ENCODE measurements at regions not wholly inside any gene's neighbourhood (a gene's known extent, or its start where the extent isn't known, plus 50 kb on each side); places are given as distances from the start of the nearest gene placed in this dataset.

GRCh38 chr21:23455676-23456075, 2151.6 kb downstream of the MRPL39 start (continued):
- TF ChIP-seq CTCF (IDR thresholded peaks at IDR 0.05) (no peak), PHF8 (IDR thresholded peaks at IDR 0.05; ENCODE audit: borderline replicate concordance, low read depth) (no peak), CHD2 (IDR thresholded peaks at IDR 0.05; ENCODE audit: low read length, partially characterized antibody) (no peak)

DNA sequence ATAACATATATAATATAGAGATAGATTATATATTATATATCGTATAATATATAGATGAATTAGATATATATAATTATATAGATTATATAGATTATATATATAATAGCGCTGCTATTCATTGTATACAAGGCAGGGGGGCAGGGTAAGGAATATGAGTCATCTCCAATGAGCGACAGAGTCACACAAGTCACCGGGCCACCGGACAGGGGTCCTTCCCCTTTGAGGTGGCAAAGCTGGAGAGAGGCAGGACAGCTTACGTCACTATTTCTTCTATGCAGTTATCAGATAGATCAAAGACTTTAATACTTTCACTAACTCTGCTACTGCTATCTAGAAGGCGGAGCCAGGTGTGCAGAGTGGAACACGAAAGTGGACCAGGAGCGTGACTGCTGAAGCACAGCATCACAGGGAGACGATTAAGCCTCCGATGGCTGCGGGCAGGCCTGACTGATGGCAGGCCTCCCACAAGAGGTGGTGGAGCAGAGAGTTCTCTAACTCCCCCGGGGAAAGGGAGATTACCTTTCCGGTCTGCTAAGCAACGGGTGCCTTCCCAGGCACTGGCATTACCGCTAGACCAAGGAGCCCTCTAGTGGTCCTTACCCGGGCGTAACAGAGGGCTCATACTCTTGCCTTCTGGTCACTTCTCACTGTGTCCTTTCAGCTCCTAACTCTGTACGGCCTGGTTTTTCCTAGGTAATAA, 2154.7 kb downstream of the MRPL39 start:
- ATAC-seq (no peak), DNase-seq (ENCODE audit: low read depth in 1 of 2, low spot score in 1 of 2) (no peak), FAIRE-seq (no peak)
- Histone ChIP-seq H3K4me2 (no peak overlapping the region), H3K4me3 (no peak overlapping the region), H3K9me3 (no peaks in the 10 kb centered on the region), H3K4me1 (no peaks in the 10 kb centered on the region), H3K27ac (no peak overlapping the region)
- WGBS (ENCODE audit: missing lambda C conversion rate) = 12% methylated on average over 15 of the region's 19 CpGs
- POLR2A ChIA-PET = no interaction called here
- CTCF ChIA-PET = no interaction called here
- TF ChIP-seq CBX2 (IDR thresholded peaks at IDR 0.05; ENCODE audit: borderline replicate concordance, low read depth) = no peak
- no peak for TF ChIP-seq KDM1A (IDR thresholded peaks at IDR 0.05; ENCODE audit: low read depth)

DNA sequence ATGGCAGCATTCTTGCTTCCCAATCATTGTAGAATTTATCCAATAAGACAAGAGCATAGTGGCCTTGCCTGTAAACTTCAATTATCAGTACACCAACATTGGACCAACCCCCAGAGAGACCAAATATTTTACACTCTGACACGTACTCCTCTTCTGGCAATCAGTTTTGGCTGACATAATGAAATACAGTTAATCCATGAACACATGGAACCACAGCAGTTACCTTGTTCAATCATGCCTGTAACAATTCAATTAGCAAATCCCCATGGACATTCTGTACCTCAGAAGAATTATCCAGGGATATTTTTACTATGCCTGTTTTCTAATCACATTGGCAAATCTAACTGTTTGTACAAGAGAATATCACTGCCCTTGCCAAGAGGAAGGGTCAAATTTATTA, 2162.0 kb downstream of the MRPL39 start:
- H3K4me3 ChIP-seq = no peak overlapping the region
- no peak for TF ChIP-seq SMC3 (IDR thresholded peaks at IDR 0.05)
- ChIA-PET CTCF (no interaction called here), POLR2A (no interaction called here)
- FAIRE-seq (no peak), DNase-seq (ENCODE audit: low read depth in 1 of 2, low spot score in 1 of 2) (no peak), ATAC-seq (no peak)
- no peak overlapping the region for H3K27ac ChIP-seq
- no peaks in the 10 kb centered on the region for H3K9me3 ChIP-seq
- no peak overlapping the region for H3K4me2 ChIP-seq
- WGBS (ENCODE audit: missing lambda C conversion rate) = 0% methylated on average over 1 of the region's 1 CpG
- H3K4me1 ChIP-seq = no peaks in the 10 kb centered on the region

GRCh38 chr21:23438081-23438480, 2169.2 kb downstream of the MRPL39 start:
- Histone ChIP-seq H3K4me1 (no peaks in the 10 kb centered on the region), H3K27ac (no peak overlapping the region), H3K4me3 (no peak overlapping the region), H3K9me3 (no peaks in the 10 kb centered on the region), H3K4me2 (no peak overlapping the region)
- DNase-seq (ENCODE audit: low read depth in 1 of 2, low spot score in 1 of 2) = no peak
- ATAC-seq = no peak
- FAIRE-seq = no peak
- POLR2A ChIA-PET = no interaction called here
- TF ChIP-seq ESRRA (IDR thresholded peaks at IDR 0.05; ENCODE audit: borderline replicate concordance, low read length) (no peak), POLR2AphosphoS2 (conservative IDR thresholded peaks at IDR 0.05; ENCODE audit: low read length) (no peak), MAZ (IDR thresholded peaks at IDR 0.05; ENCODE audit: borderline replicate concordance, low read depth, low read length) (no peak), GATA3 (IDR thresholded peaks at IDR 0.05; ENCODE audit: borderline replicate concordance) (no peak), RNF2 (IDR thresholded peaks at IDR 0.05; ENCODE audit: borderline replicate concordance, low read depth) (no peak), HOXB13 (CRISPR knock-in tag; IDR thresholded peaks at IDR 0.05; ENCODE audit: low read depth) (no peak), RCOR1 (IDR thresholded peaks at IDR 0.05; ENCODE audit: low read depth, low read length) (no peak), HDAC2 (IDR thresholded peaks at IDR 0.05) (no peak), BHLHE40 (IDR thresholded peaks at IDR 0.05; ENCODE audit: low read depth, low read length) (no peak), RFX5 (IDR thresholded peaks at IDR 0.05) (no peak), CBX2 (IDR thresholded peaks at IDR 0.05; ENCODE audit: borderline replicate concordance, low read depth) (no peak)
- TF ChIP-seq, protein P1, sequence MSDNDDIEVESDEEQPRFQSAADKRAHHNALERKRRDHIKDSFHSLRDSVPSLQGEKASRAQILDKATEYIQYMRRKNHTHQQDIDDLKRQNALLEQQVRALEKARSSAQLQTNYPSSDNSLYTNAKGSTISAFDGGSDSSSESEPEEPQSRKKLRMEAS (IDR thresholded peaks at IDR 0.05) = no peak
- TF ChIP-seq, protein P2, sequence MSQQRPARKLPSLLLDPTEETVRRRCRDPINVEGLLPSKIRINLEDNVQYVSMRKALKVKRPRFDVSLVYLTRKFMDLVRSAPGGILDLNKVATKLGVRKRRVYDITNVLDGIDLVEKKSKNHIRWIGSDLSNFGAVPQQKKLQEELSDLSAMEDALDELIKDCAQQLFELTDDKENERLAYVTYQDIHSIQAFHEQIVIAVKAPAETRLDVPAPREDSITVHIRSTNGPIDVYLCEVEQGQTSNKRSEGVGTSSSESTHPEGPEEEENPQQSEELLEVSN (IDR thresholded peaks at IDR 0.05; ENCODE audit: borderline replicate concordance, low read depth) = no peak
- TF ChIP-seq, protein P3, sequence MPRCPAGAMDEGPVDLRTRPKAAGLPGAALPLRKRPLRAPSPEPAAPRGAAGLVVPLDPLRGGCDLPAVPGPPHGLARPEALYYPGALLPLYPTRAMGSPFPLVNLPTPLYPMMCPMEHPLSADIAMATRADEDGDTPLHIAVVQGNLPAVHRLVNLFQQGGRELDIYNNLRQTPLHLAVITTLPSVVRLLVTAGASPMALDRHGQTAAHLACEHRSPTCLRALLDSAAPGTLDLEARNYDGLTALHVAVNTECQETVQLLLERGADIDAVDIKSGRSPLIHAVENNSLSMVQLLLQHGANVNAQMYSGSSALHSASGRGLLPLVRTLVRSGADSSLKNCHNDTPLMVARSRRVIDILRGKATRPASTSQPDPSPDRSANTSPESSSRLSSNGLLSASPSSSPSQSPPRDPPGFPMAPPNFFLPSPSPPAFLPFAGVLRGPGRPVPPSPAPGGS (IDR thresholded peaks at IDR 0.05) = no peak
- TF ChIP-seq, protein P4, sequence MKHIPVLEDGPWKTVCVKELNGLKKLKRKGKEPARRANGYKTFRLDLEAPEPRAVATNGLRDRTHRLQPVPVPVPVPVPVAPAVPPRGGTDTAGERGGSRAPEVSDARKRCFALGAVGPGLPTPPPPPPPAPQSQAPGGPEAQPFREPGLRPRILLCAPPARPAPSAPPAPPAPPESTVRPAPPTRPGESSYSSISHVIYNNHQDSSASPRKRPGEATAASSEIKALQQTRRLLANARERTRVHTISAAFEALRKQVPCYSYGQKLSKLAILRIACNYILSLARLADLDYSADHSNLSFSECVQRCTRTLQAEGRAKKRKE (CRISPR knock-in tag; IDR thresholded peaks at IDR 0.05; ENCODE audit: low read depth) = no peak
- CTCF ChIA-PET = no interaction called here

Data from A549 (cell line).